NAMALWA (cell line): ENCODE measurements at regions not wholly inside any gene's neighbourhood (a gene's known extent, or its start where the extent isn't known, plus 50 kb on each side); places are given as distances from the start of the nearest gene placed in this dataset.

Experiments used
- DNase-seq: peaks from one replicate; pipeline ENCODE4 v3.0.0-alpha.2; 2015; ENCODE audit warnings: low spot score

DNA sequence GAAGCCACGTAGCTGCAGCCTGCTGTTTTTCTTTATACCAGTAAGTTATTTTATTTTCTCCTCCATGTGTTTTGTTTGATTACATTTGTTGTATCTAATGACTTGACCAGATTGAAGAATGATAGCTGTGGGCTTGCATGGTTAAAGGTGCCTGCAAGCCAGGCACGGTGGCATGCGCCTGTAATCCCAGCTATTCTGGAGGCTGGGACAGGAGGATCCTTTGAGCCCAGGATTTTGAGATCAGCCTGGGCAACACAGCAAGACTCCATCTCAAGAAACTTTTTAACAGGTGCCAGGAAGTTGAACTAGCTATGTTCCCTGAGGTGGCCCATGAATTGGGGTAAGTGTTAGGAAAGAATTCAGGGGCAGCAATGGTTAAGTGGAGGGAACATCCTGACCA lies 179.4 kb downstream of the IRS1 start:
- DNase-seq = no peak

- no peak for DNase-seq
These were observed 179.9 kb downstream of the IRS1 start for GRCh38 chr2:226619707-226620106.

DNA sequence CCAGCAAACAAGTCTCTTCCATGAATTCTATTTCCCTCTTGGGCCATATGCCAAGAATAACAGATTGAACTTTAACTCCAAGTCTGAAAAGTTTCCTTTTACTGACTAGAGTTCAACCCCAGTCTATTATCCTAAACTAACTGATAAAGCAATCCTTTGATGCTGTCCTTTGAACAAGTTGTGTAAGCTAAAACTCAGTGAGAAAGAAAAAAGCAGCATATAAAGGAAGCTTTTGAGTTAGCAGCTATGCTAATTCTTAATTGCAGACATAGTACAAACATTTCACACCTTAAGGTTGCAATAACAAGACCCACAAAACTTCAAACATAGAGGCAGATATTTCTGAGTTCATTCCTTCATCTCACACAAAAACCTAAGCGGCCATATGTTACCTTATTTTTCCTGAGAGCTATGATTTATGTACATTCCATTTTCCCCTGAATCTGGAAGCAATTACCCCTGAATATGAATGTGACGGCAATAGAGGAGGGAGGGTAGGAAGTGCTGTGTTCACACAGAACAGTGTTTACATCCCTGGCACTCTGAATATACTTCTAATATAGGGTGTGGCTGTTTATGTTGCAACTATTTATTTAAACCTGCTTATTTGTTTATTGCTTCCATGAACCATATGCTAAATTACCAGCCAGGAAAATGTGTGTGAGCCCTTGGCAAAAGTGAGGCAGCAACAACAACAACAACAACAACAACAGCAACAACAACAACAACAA lies 180.6 kb downstream of the IRS1 start:
- no peak for DNase-seq

DNA sequence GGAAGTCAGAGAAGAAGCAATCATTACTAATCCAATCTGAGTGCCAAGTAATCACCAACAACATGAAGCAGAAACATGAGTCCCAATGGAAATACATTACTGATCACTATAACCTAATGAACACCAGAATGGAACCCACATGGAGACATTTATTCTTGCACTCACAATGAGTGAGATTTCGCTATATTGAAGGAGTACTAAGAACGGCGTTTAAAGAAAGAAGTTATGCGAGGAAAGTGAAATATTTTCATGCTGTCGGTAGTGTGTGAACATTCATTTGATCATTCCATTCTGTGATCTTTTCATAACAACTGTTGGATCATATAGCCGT lies 181.1 kb downstream of the IRS1 start:
- no peak for DNase-seq

- DNase-seq = no peak
These were observed 183.7 kb downstream of the IRS1 start for GRCh38 chr2:226615891-226616290.

- no peak for DNase-seq
These were observed 187.7 kb downstream of the IRS1 start for GRCh38 chr2:226611944-226612318.

DNA sequence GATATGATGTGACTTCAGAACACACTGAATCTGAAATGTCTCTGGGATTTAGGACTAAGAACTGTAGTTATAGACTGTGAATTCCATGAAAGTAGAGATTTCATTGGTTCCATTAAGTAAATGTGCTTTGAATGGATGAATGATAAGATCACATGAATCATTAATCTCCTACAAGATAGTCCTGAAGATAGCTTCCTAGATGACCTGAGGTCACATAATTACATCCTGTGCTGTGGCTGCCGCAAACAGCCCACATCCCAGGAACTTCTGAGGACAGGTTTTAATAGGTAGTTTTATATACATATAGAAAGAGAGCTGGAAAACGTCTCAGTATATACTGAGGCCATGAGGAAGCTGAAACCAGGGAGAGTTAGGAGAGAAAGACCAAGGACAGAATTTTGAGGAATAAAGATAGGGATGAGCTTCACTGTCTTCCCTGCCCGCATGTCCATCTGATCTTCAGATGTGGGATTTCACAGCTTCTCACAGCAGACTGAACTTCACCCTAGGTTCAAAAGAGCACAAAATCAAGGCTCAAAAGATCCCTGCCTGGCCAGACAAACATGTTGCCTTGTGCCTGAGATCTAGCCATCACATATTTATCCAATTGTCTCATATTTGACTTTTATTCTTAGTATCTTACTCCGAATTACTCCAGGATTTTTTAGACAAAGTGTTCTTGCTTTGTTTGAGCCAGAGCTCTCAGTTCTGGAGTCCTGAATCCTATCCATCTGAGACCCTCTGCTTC lies 188.2 kb downstream of the IRS1 start:
- no peak for DNase-seq

GRCh38 chr2:226609366-226609765 lies 190.3 kb downstream of the IRS1 start:
- DNase-seq = peak; percentile 3

GRCh38 chr2:226608451-226608850 lies 191.2 kb downstream of the IRS1 start:
- no peak for DNase-seq

DNA sequence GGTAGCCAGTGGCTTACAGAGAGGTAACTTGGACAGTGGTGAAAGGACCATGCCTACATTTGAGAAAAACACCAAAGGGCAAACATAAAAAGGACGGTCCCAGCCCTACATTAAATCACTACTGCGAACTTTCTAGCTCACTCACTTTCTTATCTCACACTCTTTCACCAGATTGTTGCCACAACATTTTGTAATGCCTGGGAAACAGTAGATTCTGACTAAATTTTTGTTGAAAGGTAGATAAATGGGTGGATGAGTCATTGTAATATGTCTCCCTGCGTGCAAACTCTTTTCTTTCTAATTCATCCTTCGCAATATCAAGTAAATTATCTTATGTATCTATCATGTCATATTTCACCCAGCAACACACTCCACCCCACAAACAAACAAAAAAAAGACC lies 192.2 kb downstream of the IRS1 start:
- DNase-seq = no peak

- no peak for DNase-seq
These were observed 194.0 kb downstream of the IRS1 start for GRCh38 chr2:226605642-226606041.

- DNase-seq = no peak
These were observed 196.0 kb downstream of the IRS1 start for GRCh38 chr2:226603606-226604005.

GRCh38 chr2:226601881-226602662 lies 197.5 kb downstream of the IRS1 start:
- no peak for DNase-seq

- no peak for DNase-seq
These were observed 198.8 kb downstream of the IRS1 start for GRCh38 chr2:226600802-226601201.

- no peak for DNase-seq
These were observed 199.4 kb downstream of the IRS1 start for GRCh38 chr2:226600184-226600583.

DNA sequence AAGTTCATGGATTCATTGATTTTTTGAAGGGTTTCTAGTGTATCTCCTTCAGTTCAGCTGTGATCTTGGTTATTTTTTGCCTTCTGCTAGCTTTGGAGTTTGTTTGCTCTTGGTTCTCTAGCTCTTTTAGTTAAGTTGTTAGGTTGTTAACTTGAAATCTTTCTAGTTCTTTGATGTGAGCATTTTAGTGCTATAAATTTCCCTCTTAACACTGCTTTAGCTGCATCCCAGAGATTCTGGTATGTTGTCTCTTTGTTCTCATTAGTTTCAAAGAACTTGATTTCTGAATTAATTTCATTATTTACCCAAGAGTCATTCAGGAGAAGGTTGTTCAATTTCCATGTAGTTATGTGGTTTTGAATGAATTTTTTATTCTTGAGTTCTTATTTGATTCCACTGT lies 210.6 kb downstream of the IRS1 start:
- no peak for DNase-seq

DNA sequence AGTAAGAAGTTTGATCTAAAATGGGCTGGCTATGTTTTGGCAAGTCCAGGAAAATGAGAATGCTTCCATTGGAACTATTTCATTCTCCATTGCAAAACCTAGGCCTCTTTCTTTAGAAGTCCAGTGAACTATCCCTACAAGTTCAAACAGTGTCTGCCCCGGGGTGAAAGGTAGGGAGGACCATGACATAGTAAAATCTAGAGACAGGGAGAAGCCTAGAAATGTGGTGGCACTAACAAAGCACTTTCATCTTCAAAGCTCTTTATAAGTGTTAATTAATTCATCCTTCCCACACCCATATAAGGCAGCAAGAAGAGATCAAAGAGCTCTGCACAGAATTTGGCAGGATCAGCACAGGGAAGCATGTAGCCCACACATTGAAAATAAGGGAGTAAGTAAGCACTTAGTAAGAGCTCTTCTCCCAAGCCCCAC lies 214.5 kb downstream of the IRS1 start:
- DNase-seq = no peak

- no peak for DNase-seq
These were observed 215.0 kb downstream of the IRS1 start for GRCh38 chr2:226584518-226585055.

GRCh38 chr2:226583715-226584114 lies 215.9 kb downstream of the IRS1 start:
- DNase-seq = no peak

DNA sequence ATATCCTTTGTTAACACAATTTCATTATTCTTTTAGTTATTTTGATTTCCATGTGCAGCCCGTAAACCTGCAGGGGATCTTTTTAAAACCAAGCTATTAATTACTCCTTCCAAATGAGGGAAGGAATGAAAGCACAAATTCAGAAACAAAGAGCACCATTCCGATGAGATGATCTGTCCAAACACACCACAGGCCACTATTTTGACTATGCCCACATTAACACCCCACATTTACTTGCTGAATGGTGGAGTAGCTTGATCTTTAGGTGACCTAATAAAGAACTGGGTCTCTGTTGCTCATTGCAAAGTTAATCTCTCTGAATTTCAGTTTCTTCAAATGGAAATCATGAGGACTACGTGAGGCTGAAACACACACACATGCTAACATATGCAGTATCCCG lies 218.0 kb downstream of the IRS1 start:
- DNase-seq = no peak

DNA sequence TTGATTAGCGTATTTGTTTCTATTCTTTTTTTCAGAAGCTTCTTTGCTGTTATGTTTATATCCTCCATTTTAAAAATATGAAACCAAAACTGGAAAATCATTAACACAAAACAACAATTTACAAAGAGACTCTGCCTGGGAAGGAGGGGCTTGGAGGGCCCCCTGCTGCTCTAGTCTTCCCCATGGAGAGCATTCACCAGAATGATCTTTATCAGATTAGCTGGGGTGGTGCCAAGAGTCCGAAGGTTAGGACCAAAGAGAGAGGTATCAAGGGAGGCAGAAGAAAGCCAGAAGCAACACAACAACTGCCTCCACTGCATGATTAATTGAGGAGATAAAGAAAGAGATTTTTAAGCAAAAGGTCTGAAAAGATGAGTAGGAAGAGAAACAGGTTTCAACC lies 218.6 kb downstream of the IRS1 start:
- DNase-seq = no peak

GRCh38 chr2:226580403-226580802 lies 219.2 kb downstream of the IRS1 start:
- no peak for DNase-seq

GRCh38 chr2:226579519-226579918 lies 220.1 kb downstream of the IRS1 start:
- peak; percentile 10 for DNase-seq
